HL-60 (cell line): ENCODE measurements at regions not wholly inside any gene's neighbourhood (a gene's known extent, or its start where the extent isn't known, plus 50 kb on each side); places are given as distances from the start of the nearest gene placed in this dataset.

ENCODE experiments used
- DNase-seq, 2 experiments: peaks; one replicate each; pipeline ENCODE4 v3.0.0-alpha.2; 2010 to 2020; ENCODE audit warnings: low read depth in 1 of 2, low spot score in 1 of 2
- H3K27ac ChIP-seq: fragments of 250-450 bp; sonication (Bioruptor Pico); replicated peaks from 2 replicates; pipeline ENCODE4 v1.5.1; 2020; ENCODE audit warnings: mild to moderate bottlenecking, moderate library complexity
- H3K27me3 ChIP-seq: fragments of 250-450 bp; sonication (Bioruptor Pico); 2 replicates; pipeline ENCODE4 v1.5.1; 2021; ENCODE audit warnings: mild to moderate bottlenecking, moderate library complexity; ENCODE audit not compliant: insufficient read depth, poor library complexity, severe bottlenecking
- H3K4me3 ChIP-seq: replicated peaks from 2 replicates; pipeline ENCODE4 v1.5.1; 2011; ENCODE audit warnings: mild to moderate bottlenecking, control low read depth, low read length; ENCODE audit not compliant: insufficient read depth
- CTCF ChIP-seq: IDR thresholded peaks from one replicate; pipeline ENCODE4 v1.5.1; 2011; ENCODE audit warnings: low read length, control low read depth, inconsistent platforms; ENCODE audit not compliant: insufficient read depth
- GABPA ChIP-seq: IDR thresholded peaks from 2 replicates; pipeline ENCODE4 v1.6.1; 2012; ENCODE audit warnings: low read depth
- POLR2AphosphoS5 ChIP-seq: IDR thresholded peaks from 2 replicates; pipeline ENCODE4 v1.6.1; 2012; ENCODE audit warnings: low read depth
- REST ChIP-seq: IDR thresholded peaks from 2 replicates; pipeline ENCODE4 v1.6.1; 2012; ENCODE audit warnings: low read depth; ENCODE audit not compliant: insufficient replicate concordance
- SPI1 ChIP-seq: IDR thresholded peaks from 2 replicates; pipeline ENCODE4 v1.6.1; 2012; ENCODE audit warnings: low read depth, mild to moderate bottlenecking, borderline replicate concordance

- Histone ChIP-seq H3K27ac (peak overlapping the region; percentile 74), H3K4me3 (no peak overlapping the region; the same call in 1 of the 2 replicates), H3K27me3 (no peaks in the 10 kb centered on the region)
- peak; percentile 69 to 75 for DNase-seq
- TF ChIP-seq GABPA (no peak), SPI1 (peak; percentile 98)
Observed at GRCh38 chr2:163348857-163349380, 386.9 kb downstream of the FIGN start.

DNA sequence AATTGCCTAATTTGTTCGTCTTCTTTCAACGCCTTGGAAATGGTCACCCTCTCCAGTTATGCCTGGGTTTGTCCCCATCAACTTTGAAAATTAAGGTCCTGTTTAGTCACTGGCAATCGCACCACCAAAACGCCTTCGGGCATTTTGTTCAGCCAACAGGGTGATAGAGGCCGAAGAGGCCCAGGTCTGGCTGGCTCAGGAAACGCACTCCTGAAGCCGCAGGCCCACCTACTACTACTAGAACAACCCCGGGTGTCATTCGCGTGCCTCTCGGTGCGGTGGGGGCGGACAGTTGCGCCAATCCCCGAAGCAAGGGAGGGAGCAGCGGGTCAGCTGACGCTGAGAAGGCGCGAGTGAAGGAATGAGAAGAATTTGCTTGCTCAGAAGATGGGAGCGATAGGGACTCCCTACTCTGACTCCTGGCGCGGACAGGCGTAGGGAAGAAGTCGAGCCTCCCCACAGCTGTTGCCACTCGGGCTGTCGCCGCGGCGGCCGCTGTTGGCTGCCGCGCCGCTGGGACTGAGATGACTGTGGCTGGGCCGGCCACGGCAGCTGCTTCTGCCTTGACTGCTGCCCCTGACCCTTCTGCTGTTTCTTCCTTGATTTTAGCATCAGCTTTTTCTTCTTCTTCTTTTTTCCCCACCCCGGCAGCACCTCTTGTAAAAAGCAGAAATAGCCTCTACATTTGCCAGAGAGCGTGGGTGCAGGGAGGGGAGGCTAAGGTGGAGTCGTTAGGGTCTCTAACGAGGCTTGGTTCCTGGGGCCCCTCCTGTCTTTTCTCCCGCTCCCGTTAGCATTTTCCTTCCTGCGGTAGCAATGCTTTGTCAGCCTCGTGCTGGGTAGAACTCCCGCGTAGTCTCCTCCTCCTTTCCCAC lies 387.6 kb downstream of the FIGN start:
- peak overlapping the region; percentile 17 for H3K4me3 ChIP-seq
- peak; percentile 21 to 62 for DNase-seq
- H3K27ac ChIP-seq = peak overlapping the region; percentile 74
- no peaks in the 10 kb centered on the region for H3K27me3 ChIP-seq
- TF ChIP-seq GABPA = no peak
- no peak for TF ChIP-seq POLR2AphosphoS5
- TF ChIP-seq REST = no peak
- no peak for TF ChIP-seq CTCF

DNA sequence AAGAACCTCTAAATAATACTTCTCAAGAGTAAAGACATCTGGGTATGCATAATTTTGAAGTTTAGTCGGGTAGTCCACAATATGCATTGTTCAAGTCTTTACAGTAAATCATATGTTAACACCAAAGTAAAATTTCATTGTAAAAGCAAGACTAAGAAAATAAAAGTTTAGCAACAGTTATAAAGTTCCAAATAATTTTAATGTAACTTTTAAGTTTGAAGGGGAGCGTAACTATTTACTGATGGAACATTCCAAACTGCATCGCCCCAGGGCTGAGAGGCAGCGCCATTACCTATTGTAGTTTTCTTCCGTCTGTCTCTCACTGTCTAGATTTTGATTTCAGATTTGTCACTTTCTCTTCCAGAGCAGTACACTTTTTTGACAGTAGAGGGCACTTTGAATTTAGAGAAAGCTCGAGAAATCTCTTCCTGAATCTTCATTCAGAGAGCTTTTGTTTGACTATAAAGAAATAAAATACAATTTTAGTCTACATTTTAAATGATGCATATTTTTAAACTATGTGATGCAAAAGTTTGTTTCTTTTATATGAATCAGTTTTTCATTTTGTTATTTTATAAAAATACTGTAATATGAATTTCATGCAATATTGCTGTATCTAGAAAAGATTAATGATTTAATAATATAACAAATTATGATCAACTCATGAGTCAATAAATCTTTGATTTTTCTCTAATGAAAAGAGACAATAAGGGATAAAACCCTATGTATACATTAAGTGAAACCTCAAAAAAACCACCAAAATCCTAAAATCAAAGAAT lies 389.8 kb downstream of the FIGN start:
- peak; percentile 44 for TF ChIP-seq CTCF
- no peak for TF ChIP-seq POLR2AphosphoS5
- H3K27ac ChIP-seq = no peak overlapping the region
- no peak overlapping the region for H3K4me3 ChIP-seq
- peak in 1 of 2 experiments; percentile 35 for DNase-seq
- no peaks in the 10 kb centered on the region for H3K27me3 ChIP-seq

DNA sequence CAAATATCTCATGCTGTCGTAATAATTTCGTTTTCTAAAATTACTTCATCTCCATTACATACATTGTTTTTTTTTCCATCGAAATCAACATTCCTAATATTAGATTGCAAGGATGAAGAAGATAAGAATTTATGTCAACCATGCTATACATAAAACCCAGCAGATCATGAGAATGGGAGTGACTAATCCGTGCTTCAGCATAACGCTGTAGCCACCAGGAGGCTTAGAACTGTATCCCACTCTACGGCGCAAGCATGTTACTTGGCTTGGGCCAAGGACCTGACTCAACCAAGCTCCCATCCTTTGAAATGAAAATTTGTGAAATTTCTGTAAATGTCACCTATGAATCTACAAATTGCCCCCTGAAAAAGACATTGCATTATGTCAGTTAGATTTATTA lies 392.5 kb downstream of the FIGN start:
- no peak overlapping the region for H3K4me3 ChIP-seq
- H3K27me3 ChIP-seq = no peaks in the 10 kb centered on the region
- no peak for DNase-seq
- H3K27ac ChIP-seq = no peak overlapping the region
- TF ChIP-seq CTCF (no peak), REST (no peak), SPI1 (no peak), GABPA (no peak), POLR2AphosphoS5 (no peak)
